ENCODE measurements at regions not wholly inside any gene's neighbourhood (a gene's known extent, or its start where the extent isn't known, plus 50 kb on each side); places are given as distances from the start of the nearest gene placed in this dataset.
"Not testable (repeated sequence)": the region's sequence is repeated elsewhere in the genome, so short reads cannot be mapped to it uniquely, and the experiment has no call there.

- no peak for DNase-seq (ENCODE audit: extremely low read depth in 1 of 11, low read depth in 9 of 11, low spot score in 4 of 11)
These were observed 58.0 kb upstream of the FBXO11 start for GRCh38 chr2:47964277-47964676.

- DNase-seq (ENCODE audit: extremely low read depth in 1 of 11, low read depth in 9 of 11, low spot score in 4 of 11), result no peak
These were observed 58.6 kb upstream of the FBXO11 start for GRCh38 chr2:47964722-47965434.

GRCh38 chr2:47976728-47977127 is 70.4 kb upstream of the FBXO11 start:
- DNase-seq (ENCODE audit: extremely low read depth in 1 of 11, low read depth in 9 of 11, low spot score in 4 of 11), result not testable (repeated sequence)

DNA sequence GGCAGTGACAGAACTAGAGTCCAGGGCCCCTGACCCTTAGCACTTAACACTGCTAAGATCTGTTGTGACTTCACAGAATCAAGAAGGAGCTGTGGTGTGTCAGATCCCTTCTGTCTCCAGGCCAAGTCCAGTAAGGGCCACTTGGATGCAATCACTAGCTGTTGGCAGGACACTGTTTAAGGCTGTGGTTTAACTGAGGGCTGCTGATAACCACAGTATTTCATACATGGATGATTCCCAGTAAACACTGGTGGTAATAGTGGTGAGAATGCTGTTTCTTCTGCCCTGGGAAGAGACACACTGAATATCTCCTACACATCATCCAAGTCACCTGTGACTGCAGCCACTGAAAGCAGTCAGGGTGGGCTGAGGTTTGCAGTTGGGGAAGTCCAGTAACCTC is 77.7 kb upstream of the FBXO11 start:
- DNase-seq (ENCODE audit: extremely low read depth in 1 of 11, low read depth in 9 of 11, low spot score in 4 of 11), result no peak

DNA sequence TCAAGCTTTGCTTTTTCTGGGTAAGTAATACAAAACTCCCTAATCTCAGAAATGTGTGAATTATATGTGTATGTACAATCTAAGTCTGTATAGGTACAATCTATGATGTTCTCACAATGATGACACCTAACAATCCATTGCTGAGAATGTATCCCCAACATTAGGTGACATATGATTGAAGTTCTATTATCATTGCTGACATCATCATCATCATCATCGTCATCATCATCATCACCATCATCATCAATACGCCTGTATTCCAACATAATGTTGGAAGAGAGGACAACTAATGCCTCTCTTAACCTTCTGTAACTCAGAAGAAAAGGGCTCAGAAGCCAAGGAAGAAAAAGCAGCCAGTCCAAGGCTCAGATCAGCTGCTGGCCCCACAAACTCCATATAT is 84.2 kb upstream of the FBXO11 start:
- no peak for DNase-seq (ENCODE audit: extremely low read depth in 1 of 11, low read depth in 9 of 11, low spot score in 4 of 11)

- no peak for DNase-seq (ENCODE audit: extremely low read depth in 1 of 11, low read depth in 9 of 11, low spot score in 4 of 11)
These were observed 86.4 kb upstream of the FBXO11 start for GRCh38 chr2:47992671-47993070.

DNA sequence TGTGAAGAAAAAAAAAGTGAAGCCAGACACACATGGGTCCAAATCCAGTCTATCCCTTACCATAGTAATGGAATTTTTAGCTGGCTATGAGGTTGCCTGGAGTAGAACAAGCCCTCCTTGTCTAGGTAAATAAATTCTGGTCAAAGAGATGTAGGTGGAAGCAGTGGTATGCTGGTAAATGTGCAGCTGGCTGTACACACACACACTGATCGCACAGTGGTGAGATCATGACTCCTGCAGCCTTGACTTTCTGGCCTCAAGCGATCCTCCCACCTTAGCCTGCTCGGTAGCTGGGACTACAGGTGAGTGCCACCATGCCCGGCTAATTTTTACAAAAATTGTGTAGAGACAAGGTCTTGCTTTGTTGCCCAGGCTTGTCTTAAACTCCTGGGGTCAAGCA is 90.5 kb upstream of the FBXO11 start:
- no peak for DNase-seq (ENCODE audit: extremely low read depth in 1 of 11, low read depth in 9 of 11, low spot score in 4 of 11)

DNA sequence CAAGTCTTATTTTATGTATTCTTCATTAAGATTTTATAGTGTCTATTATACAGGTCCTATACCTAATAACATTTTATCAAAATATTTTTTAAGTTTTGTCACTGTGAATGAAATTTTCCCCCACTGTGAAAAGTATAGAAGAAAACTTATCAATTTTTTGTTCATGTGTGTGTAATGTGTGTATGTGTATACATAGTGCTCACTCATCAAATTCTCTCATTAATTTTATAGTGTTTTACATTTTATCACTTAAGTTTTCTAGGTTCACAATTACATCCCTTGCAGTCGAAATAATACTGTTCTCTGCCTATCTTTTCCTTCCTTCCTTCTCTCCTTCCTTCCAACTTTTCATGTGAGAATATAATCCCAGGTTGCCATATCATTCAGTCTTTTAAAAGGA is 93.2 kb upstream of the FBXO11 start:
- no peak for DNase-seq (ENCODE audit: extremely low read depth in 1 of 11, low read depth in 9 of 11, low spot score in 4 of 11)

DNA sequence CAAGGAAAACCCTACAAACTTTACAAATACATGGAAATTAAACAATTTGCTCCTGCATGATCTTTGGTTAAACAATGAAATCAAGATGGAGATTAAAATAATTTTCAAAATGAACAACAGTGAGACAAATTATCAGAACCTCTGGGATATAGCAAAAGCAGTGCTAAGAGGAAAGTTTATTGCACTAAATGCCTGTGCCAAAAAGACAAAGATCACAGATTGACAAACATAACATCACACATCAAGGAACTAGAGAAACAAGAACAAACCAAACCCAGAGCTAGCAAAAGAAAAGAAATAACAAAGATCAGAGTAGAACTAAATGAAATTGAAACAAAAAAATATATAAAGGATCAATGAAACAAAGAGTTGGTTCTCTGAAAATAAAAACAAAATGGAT is 95.2 kb upstream of the FBXO11 start:
- no peak for DNase-seq (ENCODE audit: extremely low read depth in 1 of 11, low read depth in 9 of 11, low spot score in 4 of 11)

DNA sequence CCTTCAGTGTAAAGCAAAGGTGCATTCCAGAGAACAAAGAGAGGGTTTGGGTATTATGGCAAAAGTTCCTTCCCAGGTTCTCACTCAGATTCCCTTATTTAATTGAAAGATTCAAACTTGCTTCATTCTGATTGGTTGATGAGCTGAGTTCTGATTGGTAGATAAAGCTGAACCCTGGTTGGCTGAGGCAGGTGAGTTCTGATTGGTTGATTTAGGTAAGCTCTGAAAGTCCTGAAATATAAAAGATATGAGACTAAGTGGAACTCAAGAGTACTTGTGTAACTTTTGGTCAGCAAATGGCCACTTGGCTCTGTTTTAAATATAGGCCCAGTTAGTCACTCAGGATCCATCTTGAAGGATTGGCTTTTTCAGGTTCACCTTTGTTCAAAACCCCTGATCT is 99.8 kb upstream of the FBXO11 start:
- no peak for DNase-seq (ENCODE audit: extremely low read depth in 1 of 11, low read depth in 9 of 11, low spot score in 4 of 11)

DNA sequence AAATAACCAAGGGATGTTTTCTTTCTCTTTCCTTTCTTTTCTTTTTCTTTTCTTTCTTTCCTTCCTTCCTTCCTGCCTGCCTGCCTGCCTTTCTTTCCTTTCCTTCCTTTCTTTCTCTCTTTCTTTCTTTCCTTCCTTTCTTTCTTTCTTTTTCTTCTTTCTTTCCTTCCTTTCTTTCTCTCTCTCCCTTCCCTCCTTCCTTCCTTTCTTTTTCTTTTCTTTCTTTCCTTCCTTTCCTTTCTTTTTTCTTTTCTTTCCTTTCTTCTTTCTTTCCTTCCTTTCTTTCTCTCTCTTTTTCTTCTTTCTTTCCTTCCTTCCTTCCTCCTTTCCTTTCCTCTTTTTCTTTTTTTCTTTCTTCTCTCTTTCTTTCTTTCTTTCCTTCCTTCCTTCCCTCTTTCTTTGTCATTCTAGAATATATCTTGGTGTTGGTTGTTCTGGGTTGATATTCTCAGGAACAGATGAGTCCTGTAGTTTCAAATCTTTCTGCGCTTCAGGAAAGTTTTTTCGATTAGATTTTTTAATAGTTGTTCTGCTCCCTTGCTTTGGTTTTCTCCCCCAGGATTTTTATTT is 101.5 kb upstream of the FBXO11 start:
- no peak for DNase-seq (ENCODE audit: extremely low read depth in 1 of 11, low read depth in 9 of 11, low spot score in 4 of 11)

DNA sequence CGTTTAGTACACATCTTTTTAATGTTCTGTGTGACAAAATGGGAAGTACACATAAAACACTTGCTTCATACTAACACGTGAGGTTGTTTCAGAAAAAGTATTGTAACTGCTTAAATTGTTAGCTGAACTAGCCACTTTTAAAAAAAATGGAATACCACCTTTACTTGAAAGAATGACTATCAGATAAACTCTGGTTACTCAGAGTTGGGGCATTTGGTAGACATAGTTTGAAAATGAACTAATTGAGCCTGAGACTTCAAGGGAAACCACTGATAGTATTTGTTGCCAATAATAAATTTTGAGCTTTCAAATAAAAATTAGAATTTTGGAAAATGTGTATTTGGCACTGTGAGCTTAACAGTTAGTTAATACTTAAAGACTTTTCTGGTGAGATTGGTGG is 103.0 kb upstream of the FBXO11 start:
- DNase-seq (ENCODE audit: extremely low read depth in 1 of 11, low read depth in 9 of 11, low spot score in 4 of 11), result no peak

GRCh38 chr2:48015421-48015820 is 109.1 kb upstream of the FBXO11 start:
- DNase-seq (ENCODE audit: extremely low read depth in 1 of 11, low read depth in 9 of 11, low spot score in 4 of 11), result no peak

GRCh38 chr2:48016225-48017019 is 110.1 kb upstream of the FBXO11 start:
- DNase-seq (ENCODE audit: extremely low read depth in 1 of 11, low read depth in 9 of 11, low spot score in 4 of 11), result no peak

- DNase-seq (ENCODE audit: extremely low read depth in 1 of 11, low read depth in 9 of 11, low spot score in 4 of 11), result no peak
These were observed 110.8 kb upstream of the FBXO11 start for GRCh38 chr2:48017136-48017535.

- DNase-seq (ENCODE audit: extremely low read depth in 1 of 11, low read depth in 9 of 11, low spot score in 4 of 11), result no peak
These were observed 112.2 kb upstream of the FBXO11 start for GRCh38 chr2:48018480-48018879.

DNA sequence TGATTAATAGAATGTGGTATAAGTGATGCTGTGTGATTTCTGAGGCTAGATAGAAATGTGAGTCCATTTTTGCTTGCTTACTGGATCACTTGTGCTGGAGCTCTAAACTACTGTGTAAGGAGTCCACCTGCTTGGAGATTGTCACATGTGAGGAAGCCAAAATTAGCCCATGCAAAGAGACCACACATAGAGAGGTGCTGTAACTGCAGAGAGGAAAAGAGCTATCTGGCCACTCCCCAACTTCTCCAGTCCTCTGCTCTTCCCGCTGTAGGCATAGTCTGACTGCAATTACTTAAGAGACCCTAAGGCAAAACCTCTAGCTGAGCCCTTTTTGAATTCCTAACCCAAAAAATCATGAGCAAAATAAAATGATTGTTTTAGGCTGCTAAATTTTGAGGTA is 120.6 kb upstream of the FBXO11 start:
- no peak for DNase-seq (ENCODE audit: extremely low read depth in 1 of 11, low read depth in 9 of 11, low spot score in 4 of 11)

DNA sequence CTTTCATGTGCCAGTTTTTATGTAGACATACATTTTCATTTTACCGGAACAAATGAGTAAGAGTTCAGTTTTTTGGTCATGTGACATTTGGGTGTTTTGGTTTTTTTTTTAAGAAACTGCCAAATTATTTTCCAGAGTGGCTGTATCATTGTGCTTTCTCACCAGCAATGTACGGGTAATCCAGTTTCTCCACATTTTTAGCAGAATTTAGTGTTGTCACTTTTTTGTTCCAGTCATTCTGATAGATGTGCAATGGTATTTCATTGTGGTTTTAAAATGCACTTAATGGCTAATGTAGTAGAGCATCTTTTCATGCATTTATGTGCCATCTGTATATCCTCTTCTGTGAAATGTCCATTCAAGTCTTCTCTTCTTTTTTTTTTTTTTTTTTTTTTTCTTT is 126.5 kb upstream of the FBXO11 start:
- no peak for DNase-seq (ENCODE audit: extremely low read depth in 1 of 11, low read depth in 9 of 11, low spot score in 4 of 11)

DNA sequence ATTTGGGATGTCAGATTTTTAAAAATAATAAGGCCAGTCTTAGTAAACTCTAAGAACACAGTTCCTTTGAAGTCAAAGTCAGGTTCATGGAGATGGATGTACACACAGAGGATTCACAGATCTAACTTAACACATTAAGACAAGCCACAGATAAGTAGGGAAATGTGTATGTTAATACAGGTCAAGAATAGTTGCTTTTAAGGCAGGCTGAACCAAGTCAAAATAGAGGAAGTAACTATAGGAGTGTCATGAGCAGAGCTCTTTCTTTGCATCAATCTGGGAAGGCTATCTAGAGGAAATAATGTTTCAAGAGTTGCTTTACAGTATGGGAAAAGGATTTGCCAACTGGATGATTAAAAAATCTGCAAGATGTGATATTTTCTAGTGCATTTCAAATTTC is 128.0 kb upstream of the FBXO11 start:
- DNase-seq (ENCODE audit: extremely low read depth in 1 of 11, low read depth in 9 of 11, low spot score in 4 of 11), result no peak

DNA sequence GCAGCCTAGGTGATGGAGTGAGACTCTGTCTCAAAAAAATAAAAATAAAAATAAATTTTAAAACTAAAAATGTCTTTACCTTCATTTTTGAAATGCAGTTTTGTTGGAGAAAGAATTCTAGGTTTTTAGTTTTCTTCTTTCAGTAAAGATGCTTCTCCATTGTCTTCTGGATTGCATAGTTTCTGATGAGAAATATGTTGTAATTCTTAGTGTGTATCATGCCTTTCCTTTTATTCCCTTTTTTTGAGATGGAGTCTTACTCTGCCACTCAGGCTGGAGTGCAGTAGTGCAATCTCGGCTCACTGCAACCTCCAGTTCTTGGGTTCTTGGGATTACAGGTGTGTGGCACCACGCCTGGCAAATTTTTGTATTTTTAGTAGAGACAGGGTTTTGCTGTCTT is 130.0 kb upstream of the FBXO11 start:
- no peak for DNase-seq (ENCODE audit: extremely low read depth in 1 of 11, low read depth in 9 of 11, low spot score in 4 of 11)
